ENCODE measurements at regions not wholly inside any gene's neighbourhood (a gene's known extent, or its start where the extent isn't known, plus 50 kb on each side); places are given as distances from the start of the nearest gene placed in this dataset.
A peak's percentile ranks its signal among the peaks of the same experiment; 100 is the strongest.

DNA sequence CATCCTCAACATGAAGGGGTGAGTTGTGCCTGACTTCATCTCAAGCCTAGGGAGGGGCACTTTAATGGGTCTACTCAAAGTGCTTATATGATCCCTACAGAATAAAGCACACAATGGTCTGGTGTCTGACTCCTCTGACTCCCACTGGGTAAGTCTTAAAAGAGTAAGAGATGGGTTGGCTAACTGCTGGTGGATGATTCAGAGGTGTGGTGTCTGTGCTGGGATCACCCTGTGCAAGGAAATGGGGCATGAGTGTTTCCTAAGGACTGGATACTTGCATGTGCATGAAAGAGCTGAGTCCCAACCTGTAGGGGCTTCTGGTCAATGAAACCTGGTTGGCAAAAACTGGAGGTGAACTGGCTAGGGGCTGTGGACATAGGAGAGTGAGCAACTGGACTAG, 158.8 kb downstream of the IL20RB start:
- POLR2A ChIA-PET (ENCODE audit: low non-redundant PET): no interaction called here

GRCh38 chr3:137121704-137122314, 164.0 kb downstream of the IL20RB start:
- POLR2A ChIA-PET (ENCODE audit: low non-redundant PET): no interaction called here
- H3K4me1 ChIP-seq (ENCODE audit: insufficient read depth, low read length, poor library complexity, severe bottlenecking): no peaks in the 10 kb centered on the region
- no TSS peak for BruUV-seq (replicated peaks)
- H3K9me3 ChIP-seq (ENCODE audit: low read depth, low read length, poor library complexity, severe bottlenecking): no peaks in the 10 kb centered on the region
- no peak overlapping the region for H3K4me3 ChIP-seq (ENCODE audit: low read depth, low read length, poor library complexity, severe bottlenecking)
- H3K27ac ChIP-seq (ENCODE audit: low read depth, low read length, poor library complexity, severe bottlenecking): no peak overlapping the region
- H3K27me3 ChIP-seq (replicated peaks; ENCODE audit: insufficient read depth, low read depth, low read length, poor library complexity): peaks cover 27% of the 10 kb centered on the region
- CTCF ChIA-PET: interaction anchor here (0.6 to 0.7 kb wide), 2 partner anchors 568 to 933 kb away, joined by 3 to 5 read pairs; no protein-coding TSS in a partner anchor
- H3K36me3 ChIP-seq (ENCODE audit: insufficient read depth, low read length, poor library complexity, severe bottlenecking): no peaks in the 10 kb centered on the region
- TF ChIP-seq CTCF (conservative IDR thresholded peaks at IDR 0.05; ENCODE audit: low read depth, low read length) (peak; percentile 78), EZH2 (IDR thresholded peaks at IDR 0.05; ENCODE audit: borderline replicate concordance, low read depth, low read length, poor library complexity, severe bottlenecking) (no peak)
- peak; percentile 52 for DNase-seq (ENCODE audit: low spot score)
- intact Hi-C loops (cut with micrococcal nuclease; ENCODE audit: unreplicated experiment): loop anchor here (5.0 kb wide), 1 partner anchor 570 kb away; no protein-coding TSS in a partner anchor

More for the DNA sequence above, 158.8 kb downstream of the IL20RB start:
- H3K27me3 ChIP-seq (replicated peaks; ENCODE audit: insufficient read depth, low read depth, low read length, poor library complexity): peaks cover 24% of the 10 kb centered on the region
- no peaks in the 10 kb centered on the region for H3K4me1 ChIP-seq (ENCODE audit: insufficient read depth, low read length, poor library complexity, severe bottlenecking)
- BruUV-seq (replicated peaks): no TSS peak
- H3K27ac ChIP-seq (ENCODE audit: low read depth, low read length, poor library complexity, severe bottlenecking): no peak overlapping the region
- CTCF ChIA-PET: no interaction called here
- H3K36me3 ChIP-seq (ENCODE audit: insufficient read depth, low read length, poor library complexity, severe bottlenecking): no peaks in the 10 kb centered on the region
- intact Hi-C loops (cut with micrococcal nuclease; ENCODE audit: unreplicated experiment): no loop called here
- DNase-seq (ENCODE audit: low spot score): no peak
- TF ChIP-seq CTCF (conservative IDR thresholded peaks at IDR 0.05; ENCODE audit: low read depth, low read length) (no peak), EZH2 (IDR thresholded peaks at IDR 0.05; ENCODE audit: borderline replicate concordance, low read depth, low read length, poor library complexity, severe bottlenecking) (no peak)
- H3K9me3 ChIP-seq (ENCODE audit: low read depth, low read length, poor library complexity, severe bottlenecking): no peaks in the 10 kb centered on the region
- H3K4me3 ChIP-seq (ENCODE audit: low read depth, low read length, poor library complexity, severe bottlenecking): no peak overlapping the region

DNA sequence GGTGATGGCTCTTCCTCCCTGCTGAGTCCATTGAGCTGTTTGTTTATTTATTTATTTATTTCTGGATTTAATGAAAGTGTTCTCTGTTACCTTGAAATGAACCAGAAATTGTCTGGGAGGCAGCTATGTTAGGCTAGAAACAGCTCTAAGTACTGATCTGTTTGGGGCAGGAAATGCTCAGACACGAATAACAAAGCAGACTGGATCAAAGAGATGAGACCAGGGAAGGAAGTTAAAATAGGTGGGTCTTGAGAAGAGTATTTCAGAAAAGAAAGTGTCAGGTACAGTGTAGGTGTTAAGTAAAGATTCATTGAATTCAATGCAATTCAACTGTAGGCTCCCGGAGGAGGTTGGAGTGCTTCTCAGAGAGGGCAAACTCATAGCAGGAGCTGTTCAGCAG, 173.3 kb downstream of the IL20RB start:
- CTCF ChIA-PET: no interaction called here
- POLR2A ChIA-PET (ENCODE audit: low non-redundant PET): no interaction called here
- TF ChIP-seq EZH2 (IDR thresholded peaks at IDR 0.05; ENCODE audit: borderline replicate concordance, low read depth, low read length, poor library complexity, severe bottlenecking) (no peak), CTCF (conservative IDR thresholded peaks at IDR 0.05; ENCODE audit: low read depth, low read length) (no peak)
- Histone ChIP-seq H3K36me3 (ENCODE audit: insufficient read depth, low read length, poor library complexity, severe bottlenecking) (no peaks in the 10 kb centered on the region), H3K27ac (ENCODE audit: low read depth, low read length, poor library complexity, severe bottlenecking) (no peak overlapping the region), H3K4me1 (ENCODE audit: insufficient read depth, low read length, poor library complexity, severe bottlenecking) (no peaks in the 10 kb centered on the region), H3K4me3 (ENCODE audit: low read depth, low read length, poor library complexity, severe bottlenecking) (no peak overlapping the region), H3K27me3 (replicated peaks; ENCODE audit: insufficient read depth, low read depth, low read length, poor library complexity) (peaks cover 42% of the 10 kb centered on the region), H3K9me3 (ENCODE audit: low read depth, low read length, poor library complexity, severe bottlenecking) (no peaks in the 10 kb centered on the region)
- intact Hi-C loops (cut with micrococcal nuclease; ENCODE audit: unreplicated experiment): no loop called here
- no TSS peak for BruUV-seq (replicated peaks)
- DNase-seq (ENCODE audit: low spot score): no peak

All from A673 (cell line).